HG03342 (cell line): ENCODE measurements at regions not wholly inside any gene's neighbourhood (a gene's known extent, or its start where the extent isn't known, plus 50 kb on each side); places are given as distances from the start of the nearest gene placed in this dataset.

Source experiments
- ATAC-seq: cut with Tn5 transposase; IDR thresholded peaks from one replicate; pipeline ENCODE4 v1.9.1; 2021; ENCODE audit warnings: mild to moderate bottlenecking, moderate library complexity; ENCODE audit not compliant: unreplicated experiment

DNA sequence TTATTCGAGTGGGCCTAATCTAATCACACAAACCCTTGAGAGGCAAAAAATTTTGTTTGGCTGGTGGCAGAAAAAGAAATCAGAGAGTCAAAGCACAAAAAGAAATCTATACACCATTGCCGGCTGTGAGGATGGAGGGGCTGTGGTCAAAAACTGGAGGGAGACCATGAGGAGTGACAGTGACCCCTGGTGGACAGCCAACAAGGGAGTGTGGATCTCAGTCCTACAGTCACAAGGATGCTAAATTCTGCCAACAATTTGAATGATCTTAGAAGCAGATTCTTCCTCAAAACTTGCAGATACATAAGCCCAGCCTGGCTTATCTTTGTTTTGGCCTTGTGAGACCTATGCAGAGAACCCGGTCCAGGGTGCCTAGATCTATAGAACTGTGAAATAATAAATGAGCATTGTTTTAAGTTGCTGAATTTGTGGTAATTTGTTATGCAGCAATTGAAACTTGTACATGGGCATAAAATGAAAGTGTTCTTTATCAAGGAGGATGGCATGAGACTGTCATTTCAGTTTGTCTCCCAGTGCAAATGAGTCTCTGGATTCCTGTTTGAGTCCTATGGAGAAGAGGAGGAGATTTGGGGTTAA is 103.0 kb upstream of the ARHGEF26 start:
- ATAC-seq: peak; percentile 87

- ATAC-seq: no peak
These were observed 98.6 kb upstream of the ARHGEF26 start for GRCh38 chr3:154022606-154023005.

GRCh38 chr3:154023148-154023547 is 98.0 kb upstream of the ARHGEF26 start:
- ATAC-seq: no peak

GRCh38 chr3:154025007-154025406 is 96.2 kb upstream of the ARHGEF26 start:
- no peak for ATAC-seq

DNA sequence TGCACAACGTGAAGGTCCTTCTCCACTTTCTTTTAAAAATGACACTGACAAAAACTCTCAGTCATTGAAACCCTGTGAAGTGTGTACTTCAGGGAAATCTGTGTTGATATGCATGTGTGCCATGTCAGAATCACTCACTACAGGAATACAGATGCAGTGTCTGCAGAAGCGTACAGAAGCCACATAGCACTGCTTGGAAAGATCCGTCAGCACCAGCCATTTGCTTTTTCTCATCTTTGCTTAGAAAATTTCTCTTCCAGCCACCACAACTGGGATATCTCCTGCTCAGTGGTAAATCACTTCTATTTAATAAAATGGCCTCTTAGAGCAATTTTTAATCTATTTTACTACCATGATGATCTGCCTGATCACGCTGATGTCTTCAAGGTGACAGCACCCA is 91.3 kb upstream of the ARHGEF26 start:
- no peak for ATAC-seq

- no peak for ATAC-seq
These were observed 86.3 kb upstream of the ARHGEF26 start for GRCh38 chr3:154034797-154035330.

DNA sequence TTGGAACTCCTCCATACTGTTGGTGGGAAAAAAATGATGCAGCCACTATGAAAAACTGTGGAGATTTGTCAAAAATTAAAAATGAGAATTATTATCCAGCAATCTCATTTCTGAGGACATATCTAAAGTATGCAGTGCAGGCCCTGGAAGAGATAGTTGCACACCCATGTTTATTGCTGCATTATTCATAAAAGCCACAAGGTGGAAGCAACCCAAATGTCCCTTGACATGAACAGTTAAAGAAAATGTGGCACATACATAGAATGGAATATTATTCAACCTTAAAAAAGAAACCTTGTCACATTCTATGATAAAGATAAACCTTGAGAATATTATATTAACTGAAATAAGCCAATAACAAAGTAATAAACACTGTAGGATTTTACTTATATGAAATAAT is 80.9 kb upstream of the ARHGEF26 start:
- peak; percentile 78 for ATAC-seq

GRCh38 chr3:154044671-154045070 is 76.5 kb upstream of the ARHGEF26 start:
- no peak for ATAC-seq

- no peak for ATAC-seq
These were observed 71.0 kb upstream of the ARHGEF26 start for GRCh38 chr3:154050216-154050615.

GRCh38 chr3:154050766-154051165 is 70.4 kb upstream of the ARHGEF26 start:
- ATAC-seq: no peak

- no peak for ATAC-seq
These were observed 61.4 kb upstream of the ARHGEF26 start for GRCh38 chr3:154059833-154060232.

GRCh38 chr3:154060238-154061000 is 60.8 kb upstream of the ARHGEF26 start:
- ATAC-seq: no peak

DNA sequence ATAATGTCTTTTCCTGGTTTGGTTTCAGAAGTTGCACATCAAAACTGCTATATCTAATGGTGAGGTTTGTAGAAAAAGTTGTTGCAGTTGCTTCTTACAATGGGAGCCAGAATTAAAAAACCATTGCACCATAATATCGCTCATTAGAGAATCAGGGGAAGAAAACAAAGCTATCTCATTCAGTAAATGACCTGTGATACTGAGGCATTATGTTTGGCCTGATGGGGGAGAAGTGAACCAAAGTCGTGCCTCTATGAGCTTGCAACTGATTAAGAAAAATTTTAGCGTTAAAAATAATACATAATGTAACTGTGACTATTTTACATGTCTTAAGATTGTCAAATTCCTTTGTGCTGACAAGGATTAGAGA is 60.2 kb upstream of the ARHGEF26 start:
- no peak for ATAC-seq

DNA sequence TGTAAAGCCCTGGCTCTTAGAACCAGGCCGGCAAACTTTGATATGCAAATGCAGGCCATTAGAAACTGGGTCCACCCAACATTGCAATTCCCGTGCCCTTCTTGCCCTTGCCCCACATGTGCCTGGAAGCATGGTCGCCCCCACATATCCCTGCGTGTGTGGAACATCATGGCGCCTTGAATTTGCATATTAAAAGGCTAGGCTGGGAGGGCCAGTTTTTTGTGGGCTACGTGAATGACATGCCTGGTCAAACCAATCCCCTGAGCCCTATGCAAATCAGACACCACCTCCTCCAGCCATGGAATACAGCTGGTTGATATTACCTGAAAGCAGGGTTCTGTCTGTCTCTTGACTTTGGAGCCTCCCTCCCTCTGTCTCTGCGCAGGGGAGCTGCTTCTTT is 58.7 kb upstream of the ARHGEF26 start:
- no peak for ATAC-seq

DNA sequence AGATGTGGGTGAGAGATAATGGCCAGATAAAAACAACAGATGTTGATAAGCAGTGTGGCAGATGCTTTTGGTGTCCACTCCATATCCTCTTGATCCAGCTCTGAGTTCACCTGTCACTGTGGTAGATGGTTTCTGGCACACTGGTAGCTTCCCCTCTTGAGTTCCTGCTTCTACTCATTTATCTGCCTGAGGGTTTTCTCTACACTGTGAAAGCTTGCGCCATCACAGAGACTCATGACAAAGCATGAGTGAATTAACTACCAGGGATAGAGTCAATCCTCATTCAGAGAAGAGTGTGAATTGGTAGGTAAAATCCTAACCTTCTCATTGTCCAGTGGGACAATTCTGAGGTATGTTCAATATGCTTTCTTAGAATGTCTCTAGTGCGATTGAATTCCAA is 50.0 kb upstream of the ARHGEF26 start:
- no peak for ATAC-seq
